HG02798 (cell line): ENCODE measurements at regions not wholly inside any gene's neighbourhood (a gene's known extent, or its start where the extent isn't known, plus 50 kb on each side); places are given as distances from the start of the nearest gene placed in this dataset.
"Not testable (repeated sequence)": the region's sequence is repeated elsewhere in the genome, so short reads cannot be mapped to it uniquely, and the experiment has no call there.

Source experiments
- ATAC-seq: cut with Tn5 transposase; IDR thresholded peaks from one replicate; pipeline ENCODE4 v1.9.1; 2021; ENCODE audit warnings: mild to moderate bottlenecking; ENCODE audit not compliant: unreplicated experiment, poor library complexity

DNA sequence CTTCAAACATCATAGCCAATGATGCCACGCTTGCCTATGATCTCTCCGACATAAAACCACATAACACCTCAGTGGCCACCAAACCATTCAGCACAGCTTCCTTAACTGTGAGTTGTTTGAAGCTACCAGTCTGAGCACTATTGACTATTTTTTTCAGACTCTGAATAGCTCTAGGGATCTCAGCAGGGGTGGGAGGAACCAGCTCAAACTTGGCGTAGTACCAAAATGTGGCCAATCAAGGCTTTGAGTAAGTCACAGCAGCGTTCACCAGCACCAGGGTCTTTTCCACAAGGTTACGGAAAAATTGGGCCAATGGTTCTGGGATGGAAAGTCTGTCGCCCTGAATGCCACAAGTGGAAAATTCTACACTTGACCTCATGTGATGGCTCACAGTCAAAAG, 70.6 kb downstream of the SMPDL3A start:
- no peak for ATAC-seq

DNA sequence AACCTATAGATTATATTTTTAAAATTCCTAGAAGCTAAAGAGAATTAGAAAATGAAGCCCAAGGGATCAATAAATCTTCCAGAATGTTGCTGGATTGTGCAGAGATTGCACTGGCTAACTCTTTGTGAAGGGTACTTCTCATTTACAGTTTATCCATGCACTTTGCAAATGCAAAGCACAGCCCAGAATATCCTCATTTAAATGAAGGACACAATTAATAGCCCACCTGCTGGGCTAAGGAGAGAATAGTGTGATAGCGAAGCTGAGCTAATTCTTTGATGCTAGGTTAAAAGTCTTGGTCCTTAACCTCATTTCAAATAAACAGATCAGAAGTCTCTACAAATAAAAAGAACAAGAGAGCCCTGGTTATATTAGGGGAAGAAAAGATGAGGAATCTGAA, 72.5 kb downstream of the SMPDL3A start:
- ATAC-seq = no peak

DNA sequence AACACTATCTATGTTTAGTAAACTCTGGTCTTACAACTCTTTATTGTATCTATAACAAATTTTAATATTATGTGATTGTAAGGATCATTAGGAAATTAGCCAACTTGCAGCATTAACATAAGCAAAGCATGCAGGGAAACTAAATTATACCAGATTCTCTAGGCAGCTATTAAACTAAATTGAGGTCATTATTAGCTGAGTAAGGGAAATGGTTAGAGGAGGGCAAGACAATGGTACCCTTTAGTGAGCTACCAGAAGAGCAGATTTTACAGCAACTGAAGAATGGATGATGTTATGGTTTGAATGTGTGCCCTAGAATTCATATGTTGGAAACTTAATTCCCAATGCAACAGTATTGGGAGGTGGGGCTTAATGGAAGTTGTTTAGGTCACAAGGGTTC, 79.1 kb downstream of the SMPDL3A start:
- ATAC-seq = no peak

DNA sequence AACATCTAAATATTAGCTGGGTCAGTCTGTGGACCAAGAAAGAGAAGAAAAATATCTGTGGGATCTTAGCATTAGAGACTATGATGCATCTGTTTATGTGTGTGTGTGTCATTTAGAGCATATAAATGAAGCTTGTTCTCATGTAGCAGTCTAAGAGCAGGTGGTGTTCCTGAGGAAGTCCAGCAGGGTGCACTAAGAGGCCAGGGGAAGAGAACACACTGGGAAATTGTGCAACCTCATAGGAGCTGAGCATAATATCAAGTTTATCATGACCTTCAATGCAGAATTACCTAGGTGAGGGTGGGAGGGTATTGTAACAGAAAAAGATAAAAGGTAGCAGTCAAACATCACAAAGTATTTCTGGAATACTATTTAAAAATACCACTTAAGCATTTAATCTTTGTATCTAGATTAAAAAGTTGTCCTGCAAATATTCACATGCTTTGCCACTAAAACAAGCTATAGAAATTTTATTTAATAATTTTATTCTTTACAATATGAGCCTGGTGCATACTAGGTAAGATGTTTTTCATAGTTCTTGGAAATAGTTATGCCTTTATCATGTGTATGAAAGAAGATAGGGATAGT, 80.5 kb downstream of the SMPDL3A start:
- ATAC-seq = peak; percentile 83

DNA sequence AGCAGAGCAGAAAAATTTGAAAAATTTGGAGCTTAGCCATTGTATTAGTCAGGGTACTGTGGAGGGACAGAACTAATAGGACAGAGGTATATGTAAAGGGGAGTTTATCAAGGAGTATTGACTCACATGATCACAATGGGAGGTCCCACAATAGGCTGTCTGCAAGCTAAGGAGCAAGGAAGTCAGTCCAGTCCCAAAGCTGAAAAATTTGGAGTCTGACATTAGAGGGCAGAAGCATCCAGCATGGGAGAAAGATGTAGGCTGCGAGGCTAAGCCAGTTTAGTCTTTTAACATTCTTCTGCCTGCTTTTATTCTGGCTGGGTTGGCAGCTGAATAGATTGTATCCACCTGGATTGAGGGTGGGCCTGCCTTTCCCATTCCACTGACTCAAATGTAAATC, 82.0 kb downstream of the SMPDL3A start:
- ATAC-seq = no peak

DNA sequence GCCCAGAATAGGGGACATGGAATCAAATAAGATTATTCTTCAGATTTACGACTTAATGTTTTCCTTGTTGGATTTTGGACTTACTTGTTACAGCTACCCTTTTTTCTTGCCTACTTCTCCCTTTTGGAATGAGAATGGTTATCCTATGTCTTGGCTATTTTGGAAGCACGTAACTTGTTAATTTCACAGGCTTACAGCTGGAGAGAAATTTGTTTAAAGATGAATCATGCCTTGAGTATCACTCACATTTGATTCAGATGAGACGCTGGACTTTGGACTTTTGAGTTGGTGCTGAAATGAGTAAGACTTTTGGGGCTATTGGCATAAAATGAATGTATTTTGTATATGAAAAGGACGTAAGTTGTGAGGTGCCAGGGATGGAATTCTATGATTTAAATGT, 83.3 kb downstream of the SMPDL3A start:
- ATAC-seq = peak; percentile 58

DNA sequence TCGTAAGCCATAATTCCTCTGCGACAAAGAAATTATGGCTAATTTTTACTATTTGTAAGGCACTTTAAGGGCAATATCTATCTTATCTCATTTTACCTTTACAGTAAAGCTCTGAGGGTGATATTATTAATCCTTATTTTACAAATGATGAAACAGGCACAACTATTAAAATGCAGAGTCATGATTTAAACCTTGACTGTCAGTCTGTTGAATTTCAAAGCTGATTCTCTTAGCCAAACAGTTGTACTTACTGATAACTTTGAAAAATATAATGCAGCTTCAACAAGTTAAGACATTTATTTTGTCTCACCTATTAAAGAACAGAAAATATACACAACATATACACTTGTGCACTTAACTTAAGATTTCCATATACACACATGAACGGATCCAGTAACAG, 88.2 kb downstream of the SMPDL3A start:
- ATAC-seq = no peak

DNA sequence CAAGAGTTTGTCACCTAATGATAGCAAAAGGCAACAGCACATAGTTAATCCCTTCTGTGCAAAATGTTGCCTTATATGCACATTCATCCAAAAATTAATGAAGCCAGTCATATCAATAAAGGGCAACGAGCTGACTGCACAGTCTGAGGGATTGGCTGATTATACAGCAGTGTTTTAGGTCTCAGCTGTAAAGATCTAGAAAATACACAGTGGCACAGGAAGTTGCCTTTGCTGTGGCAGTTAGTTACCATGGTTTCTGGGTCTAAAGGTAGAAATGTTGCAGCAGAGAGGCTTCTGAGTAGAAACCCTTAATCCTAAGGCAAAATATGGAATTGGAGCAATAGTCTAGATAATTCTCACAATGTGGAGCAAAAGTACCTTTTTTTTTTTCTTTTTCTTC, 89.7 kb downstream of the SMPDL3A start:
- ATAC-seq = no peak

DNA sequence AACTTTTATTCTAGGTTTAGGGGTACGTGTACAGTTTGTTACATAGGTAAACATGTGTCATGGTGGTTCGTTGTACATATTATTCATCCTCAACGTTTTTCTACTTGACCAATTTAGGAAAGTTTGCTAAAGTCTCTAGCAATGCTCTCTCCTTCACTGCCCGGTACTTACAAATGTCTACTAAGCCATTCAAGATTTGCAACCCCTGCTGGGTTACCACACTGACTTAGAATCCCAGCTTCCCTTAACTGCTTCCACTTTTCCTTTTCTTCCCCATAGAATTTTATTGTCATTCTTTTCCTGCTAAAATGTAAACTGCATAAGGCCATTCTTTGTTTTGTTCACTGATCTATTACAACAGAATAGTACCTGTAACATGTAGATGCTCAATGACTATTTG, 97.4 kb downstream of the SMPDL3A start:
- no peak for ATAC-seq

DNA sequence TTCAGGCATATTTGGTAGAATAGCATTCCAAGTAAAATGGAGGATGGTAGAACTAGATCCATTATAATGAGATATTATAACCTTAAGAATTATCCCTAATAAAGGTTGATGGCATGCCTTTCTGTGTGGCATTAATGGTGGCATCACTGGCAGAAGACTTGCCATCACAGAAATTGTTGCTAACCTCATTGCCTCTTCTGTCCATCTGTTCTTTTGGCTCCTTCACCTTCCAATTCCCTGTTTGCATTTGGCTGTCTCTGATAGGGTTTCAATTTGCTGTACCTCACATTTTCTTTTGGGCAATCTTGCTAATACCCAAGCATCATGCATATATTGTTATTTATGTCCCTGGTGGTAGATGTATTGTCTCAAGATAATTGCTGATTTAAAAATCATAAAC, 98.9 kb downstream of the SMPDL3A start:
- no peak for ATAC-seq

DNA sequence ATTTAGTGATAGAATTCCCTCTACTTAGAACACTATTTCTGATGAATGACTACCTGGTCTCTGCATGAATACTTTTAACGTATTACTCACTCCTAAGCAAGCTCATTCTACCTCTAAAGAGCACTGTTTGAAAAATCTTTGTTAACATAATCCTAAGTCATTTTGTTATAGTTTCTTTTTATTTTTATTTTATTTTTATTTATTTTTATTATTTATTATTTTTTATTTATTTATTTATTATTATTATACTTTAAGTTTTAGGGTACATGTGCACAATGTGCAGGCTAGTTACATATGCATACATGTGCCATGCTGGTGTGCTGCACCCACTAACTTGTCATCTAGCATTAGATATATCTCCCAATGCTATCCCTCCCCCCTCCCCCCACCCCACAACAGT, 99.6 kb downstream of the SMPDL3A start:
- ATAC-seq = not testable (repeated sequence)

DNA sequence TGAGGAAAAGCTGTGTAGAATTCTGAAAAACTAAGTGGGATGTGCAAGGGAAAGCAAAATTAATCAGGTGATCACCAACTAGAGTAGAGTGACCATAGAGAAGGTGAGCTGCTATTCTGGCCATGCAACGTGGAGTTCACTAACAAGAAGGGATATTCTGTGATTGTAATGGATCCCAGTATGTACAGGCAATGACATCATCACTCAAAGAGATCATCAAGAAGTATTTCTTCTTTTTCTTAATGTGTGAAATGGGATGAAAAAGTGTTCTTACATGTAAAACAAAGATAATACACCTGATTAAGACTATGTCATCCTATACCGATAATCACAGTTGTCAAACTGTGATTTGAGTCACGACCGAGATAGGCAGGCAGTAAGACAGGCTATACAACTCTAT, 101.2 kb downstream of the SMPDL3A start:
- ATAC-seq = no peak

DNA sequence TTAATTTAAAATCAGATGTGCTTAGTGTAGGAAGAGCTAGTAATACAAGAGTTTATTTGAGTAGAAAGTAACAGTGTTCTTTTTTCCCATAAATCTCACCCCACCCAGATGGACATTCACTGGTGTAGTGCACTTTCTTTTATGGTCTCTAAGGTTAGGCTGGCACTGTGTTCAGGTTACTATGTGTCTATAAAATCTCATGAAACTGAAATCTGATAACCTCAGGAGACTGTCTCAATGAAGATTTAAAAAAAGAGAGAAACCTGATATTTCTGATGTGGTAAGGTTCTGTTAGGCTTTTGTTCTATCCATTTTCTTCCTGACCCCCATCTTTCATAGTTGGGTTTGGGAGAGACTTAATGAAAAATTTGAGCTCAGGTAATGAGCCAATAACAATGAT, 101.2 kb upstream of the CLVS2 start:
- ATAC-seq = no peak

DNA sequence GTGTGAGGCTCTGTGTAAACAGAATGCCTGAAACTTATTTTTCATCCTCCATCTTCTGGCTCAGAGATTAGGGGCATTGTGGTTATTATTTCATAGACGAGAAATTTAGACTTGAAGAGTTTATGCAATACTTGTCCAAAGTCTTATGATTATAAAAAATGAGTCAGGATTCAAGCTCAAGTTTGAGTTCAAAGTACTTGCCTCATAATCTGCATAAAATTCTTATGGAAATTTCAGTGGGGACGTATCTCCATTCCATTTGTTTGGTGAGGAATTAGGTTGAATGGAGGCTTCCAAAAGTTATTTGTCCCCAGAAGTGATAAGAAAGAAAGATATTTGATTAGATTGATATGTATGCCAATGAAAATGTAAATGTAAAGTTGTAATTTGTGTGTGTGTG, 93.7 kb upstream of the CLVS2 start:
- no peak for ATAC-seq

DNA sequence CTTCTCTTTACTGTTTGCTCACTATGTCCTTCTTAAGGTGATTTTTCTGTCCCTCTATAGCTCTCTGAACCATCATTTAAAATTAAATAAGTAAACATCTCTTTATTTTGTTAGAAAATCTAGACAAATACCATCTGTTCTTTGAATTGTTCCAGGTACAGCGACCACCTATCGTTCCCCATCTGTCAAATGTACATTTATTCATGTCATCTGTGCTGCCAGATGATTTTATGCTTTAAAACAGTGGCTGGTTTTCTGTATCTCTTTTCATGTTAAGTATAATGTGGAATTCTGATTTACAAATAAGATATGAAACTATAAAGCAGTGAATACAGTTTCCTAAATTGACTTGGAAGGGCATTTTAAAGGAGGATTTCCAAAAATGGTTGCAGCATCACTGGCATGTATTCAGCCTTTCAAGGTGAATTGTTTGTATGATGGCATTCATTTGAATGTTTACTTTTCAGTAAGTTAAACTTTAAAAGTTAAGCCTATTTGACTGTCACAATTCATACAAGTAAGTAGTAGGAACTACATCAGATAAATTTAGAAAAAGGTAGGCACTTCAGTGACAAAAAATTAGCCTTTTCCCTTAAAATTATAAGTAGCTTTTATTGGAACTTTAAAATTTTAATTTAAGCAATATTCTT, 92.6 kb upstream of the CLVS2 start:
- no peak for ATAC-seq

DNA sequence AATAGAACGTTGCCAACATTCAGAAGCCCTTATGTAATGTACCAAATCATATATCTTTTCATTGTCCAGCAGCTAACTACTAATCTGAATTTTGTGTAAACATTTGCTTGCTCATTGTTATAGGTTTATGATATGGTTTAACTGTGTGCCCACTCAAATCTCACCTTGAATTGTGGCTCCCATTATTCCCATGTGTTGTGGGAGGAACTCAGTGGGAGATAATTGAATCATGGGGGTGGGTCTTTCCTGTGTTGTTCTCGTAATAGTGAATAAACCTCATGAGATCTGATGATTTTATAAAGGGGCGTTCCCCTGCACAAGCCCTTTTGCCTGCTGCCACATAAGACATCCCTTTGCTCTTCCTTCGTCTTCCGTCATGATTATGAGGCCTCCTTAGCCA, 91.9 kb upstream of the CLVS2 start:
- ATAC-seq = no peak

DNA sequence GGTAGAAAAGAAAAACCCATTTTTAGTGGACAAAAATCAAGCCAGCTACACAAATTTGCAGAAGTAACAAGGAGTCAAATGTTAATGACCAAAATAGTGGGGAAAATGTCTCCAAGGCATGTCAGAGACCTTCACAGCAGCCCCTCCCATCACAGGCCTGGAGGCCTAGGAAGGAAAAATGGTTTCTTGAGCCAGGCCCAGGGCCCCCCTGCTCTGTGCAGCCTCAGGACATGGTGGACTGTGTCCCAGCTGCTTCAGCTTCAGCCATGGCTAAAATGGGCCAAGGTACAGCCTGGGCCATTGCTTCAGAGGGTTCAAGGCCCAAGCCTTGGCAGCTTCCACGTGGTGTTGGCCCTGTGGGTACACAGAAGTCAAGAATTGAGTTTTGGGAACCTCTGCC, 82.5 kb upstream of the CLVS2 start:
- no peak for ATAC-seq

DNA sequence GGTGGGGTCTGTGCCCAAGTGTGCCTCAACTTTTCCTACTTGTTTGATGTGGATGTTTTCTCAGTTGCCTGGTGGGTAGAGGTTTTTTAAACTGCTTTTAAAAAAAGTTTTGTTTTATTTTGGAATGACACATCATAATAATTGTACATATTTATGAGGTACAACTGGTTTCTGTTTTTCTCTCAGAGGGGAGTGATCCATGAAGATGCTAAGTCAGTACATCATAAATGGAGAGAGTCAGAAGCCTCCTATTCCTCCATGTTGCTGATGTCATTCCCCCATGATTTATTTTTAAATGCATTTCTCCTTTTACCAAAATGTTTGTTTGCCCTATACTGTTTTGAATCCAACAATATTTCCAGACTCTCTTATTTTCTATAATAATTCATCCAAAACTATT, 77.3 kb upstream of the CLVS2 start:
- ATAC-seq = no peak

DNA sequence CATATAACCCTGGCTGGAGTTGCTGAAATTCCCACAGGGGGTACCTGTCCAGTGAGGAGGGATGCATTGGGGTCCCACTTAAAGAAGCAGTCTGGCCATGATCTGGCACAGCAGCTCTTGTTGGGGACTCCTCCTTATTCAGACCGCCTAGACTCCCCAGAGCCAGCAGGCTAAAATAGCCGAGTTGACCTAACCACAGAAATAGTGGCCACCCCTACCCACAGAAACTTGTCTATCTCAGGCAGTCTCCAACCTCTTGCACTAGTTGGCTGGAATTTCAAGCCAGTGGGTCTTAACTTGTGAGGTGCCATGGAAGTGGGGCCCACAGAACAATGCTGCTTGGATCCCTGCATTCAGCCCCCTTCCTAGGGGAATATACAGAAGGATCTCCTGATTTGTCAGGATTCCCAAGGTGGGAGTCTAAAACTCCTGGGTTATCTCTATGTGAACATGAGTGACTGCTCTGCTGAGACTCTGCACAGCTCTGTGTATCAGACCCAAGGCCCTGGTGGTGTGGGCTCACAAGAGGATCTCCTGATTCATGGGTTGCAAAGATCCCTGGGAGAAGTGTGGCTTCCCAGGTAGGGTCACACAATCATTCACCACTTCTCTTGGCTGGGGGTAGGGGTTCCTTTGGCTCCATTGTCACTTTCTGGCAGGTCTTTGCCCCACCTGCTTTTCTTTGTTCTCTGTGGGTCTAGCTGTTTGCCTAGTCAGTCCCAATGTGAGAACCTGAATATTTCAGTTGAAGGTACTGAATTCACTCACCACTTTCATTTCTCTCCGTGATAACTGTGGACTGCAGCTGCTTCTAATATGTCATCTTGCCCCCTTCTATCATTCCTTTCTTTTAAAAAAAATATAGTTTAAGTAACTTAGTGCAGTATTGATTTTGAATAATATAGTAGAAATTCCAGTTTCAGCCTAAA, 65.5 kb upstream of the CLVS2 start:
- peak; percentile 80 for ATAC-seq

DNA sequence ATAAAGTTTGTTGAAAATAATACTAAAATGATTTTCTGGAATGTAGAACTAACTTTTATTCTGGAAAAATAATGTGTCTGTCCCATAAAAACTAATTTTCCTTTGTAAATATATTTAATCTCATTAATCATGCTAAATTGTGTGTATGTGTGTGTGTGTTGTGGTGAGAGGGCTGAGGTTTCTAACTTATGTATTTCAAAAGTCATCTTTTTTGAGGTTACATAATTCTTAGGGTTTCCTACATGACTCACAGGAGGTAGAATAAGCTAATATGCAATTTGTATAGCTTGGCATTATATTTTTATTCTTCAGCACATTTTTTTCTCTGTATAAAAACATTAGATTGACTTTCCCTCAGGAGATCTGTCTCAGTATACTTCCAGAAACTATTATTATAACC, 64.1 kb upstream of the CLVS2 start:
- no peak for ATAC-seq

DNA sequence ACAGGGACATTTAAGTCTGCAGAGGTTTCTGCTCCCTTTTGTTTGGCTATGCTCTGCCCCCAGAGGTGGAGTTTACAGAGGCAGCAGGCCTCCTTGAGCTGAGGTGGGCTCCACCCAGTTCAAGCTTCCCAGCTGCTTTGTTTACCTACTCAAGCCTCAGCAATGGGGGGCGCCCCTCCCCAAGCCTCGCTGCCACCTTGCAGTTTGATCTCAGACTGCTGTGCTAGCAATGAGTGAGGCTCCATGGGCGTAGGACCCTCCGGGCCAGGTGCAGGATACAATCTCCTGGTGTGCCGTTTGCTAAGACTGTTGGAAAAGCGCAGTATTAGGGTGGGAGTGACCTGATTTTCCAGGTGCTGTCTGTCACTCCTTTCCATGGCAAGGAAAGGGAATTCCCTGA, 51.1 kb upstream of the CLVS2 start:
- ATAC-seq = not testable (repeated sequence)
